ENCODE measurements at regions not wholly inside any gene's neighbourhood (a gene's known extent, or its start where the extent isn't known, plus 50 kb on each side); places are given as distances from the start of the nearest gene placed in this dataset.

- TF ChIP-seq CTCF (IDR thresholded peaks at IDR 0.05) (no peak), POLR2AphosphoS5 (IDR thresholded peaks at IDR 0.05) (no peak), POLR2A (IDR thresholded peaks at IDR 0.05) (no peak), EP300 (IDR thresholded peaks at IDR 0.05) (no peak)
- no peaks in the 10 kb centered on the region for H3K4me1 ChIP-seq
- H3K36me3 ChIP-seq = no peaks in the 10 kb centered on the region
- H3K4me3 ChIP-seq = no peak overlapping the region
- no peak overlapping the region for H3K27ac ChIP-seq
- no peaks in the 10 kb centered on the region for H3K9me3 ChIP-seq
- no peaks in the 10 kb centered on the region for H3K27me3 ChIP-seq
- ATAC-seq = no peak
- WGBS, 2 donors (ENCODE audit: low coverage in 1 of 2) = no CpG with 5 or more reads among the region's 3 CpGs
Observed at GRCh38 chr2:125837128-125837527, 818.8 kb upstream of the GYPC start.

- ATAC-seq = no peak
- Histone ChIP-seq H3K36me3 (no peaks in the 10 kb centered on the region), H3K27ac (no peak overlapping the region), H3K4me1 (no peaks in the 10 kb centered on the region), H3K9me3 (no peaks in the 10 kb centered on the region), H3K4me3 (no peak overlapping the region), H3K27me3 (no peaks in the 10 kb centered on the region)
- WGBS, 2 donors (ENCODE audit: low coverage in 1 of 2) = 44 to 73% methylated on average over 2 to 5 of the region's 5 CpGs
- TF ChIP-seq EP300 (IDR thresholded peaks at IDR 0.05) (no peak), POLR2AphosphoS5 (IDR thresholded peaks at IDR 0.05) (no peak), CTCF (IDR thresholded peaks at IDR 0.05) (no peak), POLR2A (IDR thresholded peaks at IDR 0.05) (no peak)
Observed at GRCh38 chr2:125837611-125838010, 818.3 kb upstream of the GYPC start.

GRCh38 chr2:125839945-125840344, 816.0 kb upstream of the GYPC start:
- TF ChIP-seq POLR2AphosphoS5 (IDR thresholded peaks at IDR 0.05) (no peak), POLR2A (IDR thresholded peaks at IDR 0.05) (no peak), CTCF (IDR thresholded peaks at IDR 0.05) (no peak), EP300 (IDR thresholded peaks at IDR 0.05) (no peak)
- H3K27ac ChIP-seq = no peak overlapping the region
- H3K4me3 ChIP-seq = no peak overlapping the region
- H3K9me3 ChIP-seq = no peaks in the 10 kb centered on the region
- no peaks in the 10 kb centered on the region for H3K27me3 ChIP-seq
- ATAC-seq = no peak
- H3K4me1 ChIP-seq = no peaks in the 10 kb centered on the region
- H3K36me3 ChIP-seq = no peaks in the 10 kb centered on the region

GRCh38 chr2:125842041-125842440, 813.9 kb upstream of the GYPC start:
- Histone ChIP-seq H3K36me3 (no peaks in the 10 kb centered on the region), H3K27ac (no peak overlapping the region), H3K27me3 (no peaks in the 10 kb centered on the region), H3K4me3 (no peak overlapping the region), H3K9me3 (no peaks in the 10 kb centered on the region), H3K4me1 (no peaks in the 10 kb centered on the region)
- no peak for TF ChIP-seq POLR2AphosphoS5 (IDR thresholded peaks at IDR 0.05)
- TF ChIP-seq EP300 (IDR thresholded peaks at IDR 0.05) = no peak
- no peak for TF ChIP-seq CTCF (IDR thresholded peaks at IDR 0.05)
- TF ChIP-seq POLR2A (IDR thresholded peaks at IDR 0.05) = no peak
- ATAC-seq = no peak
- 30 to 50% methylated on average over 1 of the region's 1 CpG for WGBS, 2 donors (ENCODE audit: low coverage in 1 of 2)

GRCh38 chr2:125850541-125850940, 805.4 kb upstream of the GYPC start:
- no peaks in the 10 kb centered on the region for H3K4me1 ChIP-seq
- no peak overlapping the region for H3K4me3 ChIP-seq
- no peak overlapping the region for H3K27ac ChIP-seq
- TF ChIP-seq EP300 (IDR thresholded peaks at IDR 0.05) = no peak
- TF ChIP-seq POLR2A (IDR thresholded peaks at IDR 0.05) = no peak
- no peak for TF ChIP-seq CTCF (IDR thresholded peaks at IDR 0.05)
- TF ChIP-seq POLR2AphosphoS5 (IDR thresholded peaks at IDR 0.05) = no peak
- no peak for ATAC-seq
- H3K36me3 ChIP-seq = no peaks in the 10 kb centered on the region
- H3K9me3 ChIP-seq = no peaks in the 10 kb centered on the region
- no peaks in the 10 kb centered on the region for H3K27me3 ChIP-seq
